ENCODE measurements at regions not wholly inside any gene's neighbourhood (a gene's known extent, or its start where the extent isn't known, plus 50 kb on each side); places are given as distances from the start of the nearest gene placed in this dataset.
A peak's percentile ranks its signal among the peaks of the same experiment; 100 is the strongest.

DNA sequence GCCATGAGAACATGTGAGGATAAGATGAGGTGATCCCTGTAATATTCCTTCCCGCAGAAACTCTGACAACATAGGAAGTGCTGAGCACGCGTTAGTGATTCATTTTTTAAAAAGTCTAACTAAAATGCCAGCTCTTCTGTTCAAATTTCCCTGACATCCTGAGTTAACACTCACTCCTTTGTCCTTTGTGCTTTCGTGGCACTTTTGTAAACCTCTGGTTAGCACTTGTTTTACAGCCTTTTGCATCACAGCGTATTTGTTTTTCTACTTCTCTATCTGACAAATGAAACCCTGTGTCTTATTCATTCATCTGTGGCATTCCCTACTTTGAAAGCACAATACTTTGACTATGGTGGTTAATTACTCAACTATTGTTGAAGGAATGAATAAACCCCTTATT lies 313.6 kb downstream of the NUAK1 start:
- peak in 1 of 2 donors; percentile 65 for DNase-seq (ENCODE audit: low read depth in 2 of 2)
- Histone ChIP-seq H3K4me3 (replicated peaks in 1 of 4; ENCODE audit: control extremely low read depth in 1 of 4, insufficient read depth in 1 of 4, low read depth in 3 of 4, low read length in 4 of 4) (no peak overlapping the region), H3K79me2 (ENCODE audit: control insufficient read depth, insufficient read depth, low read length) (no peaks in the 10 kb centered on the region), H2AFZ (ENCODE audit: low read length) (no peak overlapping the region), H3K4me2 (ENCODE audit: extremely low read depth, insufficient read depth, low read length) (no peak overlapping the region), H3K4me1 (ENCODE audit: control insufficient read depth, extremely low read depth, insufficient read depth, low read length) (no peaks in the 10 kb centered on the region), H3K27ac (ENCODE audit: insufficient read depth, low read length) (no peak overlapping the region), H3K27me3 (ENCODE audit: control insufficient read depth, insufficient read depth, low read length) (no peaks in the 10 kb centered on the region), H3K9ac (ENCODE audit: insufficient read depth, low read length) (no peak overlapping the region), H3K9me3 (ENCODE audit: control insufficient read depth, insufficient read depth, low read depth, low read length) (no peaks in the 10 kb centered on the region), H4K20me1 (ENCODE audit: control insufficient read depth, extremely low read depth, insufficient read depth, low read length) (no peaks in the 10 kb centered on the region), H3K36me3 (ENCODE audit: control insufficient read depth, insufficient read depth, low read length) (no peaks in the 10 kb centered on the region)
- TF ChIP-seq EZH2 (IDR thresholded peaks at IDR 0.05; ENCODE audit: low read length, missing control alignments) = no peak
- TF ChIP-seq, protein P1, sequence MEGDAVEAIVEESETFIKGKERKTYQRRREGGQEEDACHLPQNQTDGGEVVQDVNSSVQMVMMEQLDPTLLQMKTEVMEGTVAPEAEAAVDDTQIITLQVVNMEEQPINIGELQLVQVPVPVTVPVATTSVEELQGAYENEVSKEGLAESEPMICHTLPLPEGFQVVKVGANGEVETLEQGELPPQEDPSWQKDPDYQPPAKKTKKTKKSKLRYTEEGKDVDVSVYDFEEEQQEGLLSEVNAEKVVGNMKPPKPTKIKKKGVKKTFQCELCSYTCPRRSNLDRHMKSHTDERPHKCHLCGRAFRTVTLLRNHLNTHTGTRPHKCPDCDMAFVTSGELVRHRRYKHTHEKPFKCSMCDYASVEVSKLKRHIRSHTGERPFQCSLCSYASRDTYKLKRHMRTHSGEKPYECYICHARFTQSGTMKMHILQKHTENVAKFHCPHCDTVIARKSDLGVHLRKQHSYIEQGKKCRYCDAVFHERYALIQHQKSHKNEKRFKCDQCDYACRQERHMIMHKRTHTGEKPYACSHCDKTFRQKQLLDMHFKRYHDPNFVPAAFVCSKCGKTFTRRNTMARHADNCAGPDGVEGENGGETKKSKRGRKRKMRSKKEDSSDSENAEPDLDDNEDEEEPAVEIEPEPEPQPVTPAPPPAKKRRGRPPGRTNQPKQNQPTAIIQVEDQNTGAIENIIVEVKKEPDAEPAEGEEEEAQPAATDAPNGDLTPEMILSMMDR (conservative IDR thresholded peaks at IDR 0.05 in 1 of 2, IDR thresholded peaks at IDR 0.05 in 1 of 2; ENCODE audit: low read depth in 1 of 2, low read length in 2 of 2) = no peak

DNA sequence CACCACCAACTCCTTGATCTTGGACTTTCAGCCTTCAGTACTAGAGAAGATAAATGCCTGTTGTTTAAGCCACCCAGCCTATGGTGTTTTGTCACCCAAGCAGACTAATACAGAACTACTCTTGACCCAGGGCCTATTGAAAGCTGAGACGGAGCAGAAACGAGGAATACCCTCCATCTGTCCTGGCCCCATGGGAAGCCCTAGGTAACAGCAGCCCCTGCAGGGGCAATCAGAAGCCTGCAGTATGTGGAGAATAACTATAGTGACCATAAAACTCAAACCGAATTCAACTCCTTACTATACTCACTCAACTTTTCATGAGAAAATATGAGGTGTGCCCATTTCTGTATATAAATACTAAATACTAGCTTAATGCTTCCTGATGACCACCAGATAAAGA lies 307.4 kb downstream of the NUAK1 start:
- Histone ChIP-seq H3K4me1 (ENCODE audit: control insufficient read depth, extremely low read depth, insufficient read depth, low read length) (no peaks in the 10 kb centered on the region), H3K27ac (ENCODE audit: insufficient read depth, low read length) (no peak overlapping the region), H2AFZ (ENCODE audit: low read length) (no peak overlapping the region), H3K27me3 (ENCODE audit: control insufficient read depth, insufficient read depth, low read length) (no peaks in the 10 kb centered on the region), H3K9ac (ENCODE audit: insufficient read depth, low read length) (no peak overlapping the region), H3K79me2 (ENCODE audit: control insufficient read depth, insufficient read depth, low read length) (no peaks in the 10 kb centered on the region), H3K9me3 (ENCODE audit: control insufficient read depth, insufficient read depth, low read depth, low read length) (no peaks in the 10 kb centered on the region), H3K36me3 (ENCODE audit: control insufficient read depth, insufficient read depth, low read length) (no peaks in the 10 kb centered on the region), H3K4me2 (ENCODE audit: extremely low read depth, insufficient read depth, low read length) (no peak overlapping the region), H4K20me1 (ENCODE audit: control insufficient read depth, extremely low read depth, insufficient read depth, low read length) (no peaks in the 10 kb centered on the region), H3K4me3 (replicated peaks in 1 of 4; ENCODE audit: control extremely low read depth in 1 of 4, insufficient read depth in 1 of 4, low read depth in 3 of 4, low read length in 4 of 4) (no peak overlapping the region)
- TF ChIP-seq, protein P1 (conservative IDR thresholded peaks at IDR 0.05 in 1 of 2, IDR thresholded peaks at IDR 0.05 in 1 of 2; ENCODE audit: low read depth in 1 of 2, low read length in 2 of 2) = no peak
- no peak for DNase-seq (ENCODE audit: low read depth in 2 of 2)

DNA sequence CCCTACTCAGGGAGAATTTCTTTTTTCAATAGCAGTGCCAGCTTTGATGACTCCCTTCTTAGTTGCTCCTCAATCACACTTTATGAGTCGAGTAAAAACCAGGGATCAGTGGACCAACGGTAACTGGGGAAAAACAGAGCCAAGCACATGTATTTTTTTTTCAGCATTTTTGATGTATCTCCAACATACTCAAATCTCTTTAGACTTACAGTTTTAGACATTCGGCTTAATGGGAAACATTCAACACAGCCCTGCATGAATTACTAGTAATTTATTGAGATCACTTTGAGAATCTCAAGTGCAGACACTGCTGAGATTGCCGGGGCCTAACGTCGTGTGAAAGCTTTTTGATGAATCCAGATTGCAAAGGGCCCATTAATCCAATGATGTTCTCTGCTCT lies 306.7 kb downstream of the NUAK1 start:
- Histone ChIP-seq H3K9ac (ENCODE audit: insufficient read depth, low read length) (no peak overlapping the region), H3K4me2 (ENCODE audit: extremely low read depth, insufficient read depth, low read length) (no peak overlapping the region), H3K27me3 (ENCODE audit: control insufficient read depth, insufficient read depth, low read length) (no peaks in the 10 kb centered on the region), H2AFZ (ENCODE audit: low read length) (no peak overlapping the region), H4K20me1 (ENCODE audit: control insufficient read depth, extremely low read depth, insufficient read depth, low read length) (no peaks in the 10 kb centered on the region), H3K27ac (ENCODE audit: insufficient read depth, low read length) (no peak overlapping the region), H3K79me2 (ENCODE audit: control insufficient read depth, insufficient read depth, low read length) (no peaks in the 10 kb centered on the region), H3K9me3 (ENCODE audit: control insufficient read depth, insufficient read depth, low read depth, low read length) (no peaks in the 10 kb centered on the region), H3K4me1 (ENCODE audit: control insufficient read depth, extremely low read depth, insufficient read depth, low read length) (no peaks in the 10 kb centered on the region), H3K4me3 (replicated peaks in 1 of 4; ENCODE audit: control extremely low read depth in 1 of 4, insufficient read depth in 1 of 4, low read depth in 3 of 4, low read length in 4 of 4) (no peak overlapping the region), H3K36me3 (ENCODE audit: control insufficient read depth, insufficient read depth, low read length) (no peaks in the 10 kb centered on the region)
- no peak for TF ChIP-seq EZH2 (IDR thresholded peaks at IDR 0.05; ENCODE audit: low read length, missing control alignments)
- TF ChIP-seq, protein P1 (conservative IDR thresholded peaks at IDR 0.05 in 1 of 2, IDR thresholded peaks at IDR 0.05 in 1 of 2; ENCODE audit: low read depth in 1 of 2, low read length in 2 of 2) = no peak
- DNase-seq (ENCODE audit: low read depth in 2 of 2) = no peak

All from fibroblast of lung (primary cell).